ENCODE measurements at regions not wholly inside any gene's neighbourhood (a gene's known extent, or its start where the extent isn't known, plus 50 kb on each side); places are given as distances from the start of the nearest gene placed in this dataset.

DNA sequence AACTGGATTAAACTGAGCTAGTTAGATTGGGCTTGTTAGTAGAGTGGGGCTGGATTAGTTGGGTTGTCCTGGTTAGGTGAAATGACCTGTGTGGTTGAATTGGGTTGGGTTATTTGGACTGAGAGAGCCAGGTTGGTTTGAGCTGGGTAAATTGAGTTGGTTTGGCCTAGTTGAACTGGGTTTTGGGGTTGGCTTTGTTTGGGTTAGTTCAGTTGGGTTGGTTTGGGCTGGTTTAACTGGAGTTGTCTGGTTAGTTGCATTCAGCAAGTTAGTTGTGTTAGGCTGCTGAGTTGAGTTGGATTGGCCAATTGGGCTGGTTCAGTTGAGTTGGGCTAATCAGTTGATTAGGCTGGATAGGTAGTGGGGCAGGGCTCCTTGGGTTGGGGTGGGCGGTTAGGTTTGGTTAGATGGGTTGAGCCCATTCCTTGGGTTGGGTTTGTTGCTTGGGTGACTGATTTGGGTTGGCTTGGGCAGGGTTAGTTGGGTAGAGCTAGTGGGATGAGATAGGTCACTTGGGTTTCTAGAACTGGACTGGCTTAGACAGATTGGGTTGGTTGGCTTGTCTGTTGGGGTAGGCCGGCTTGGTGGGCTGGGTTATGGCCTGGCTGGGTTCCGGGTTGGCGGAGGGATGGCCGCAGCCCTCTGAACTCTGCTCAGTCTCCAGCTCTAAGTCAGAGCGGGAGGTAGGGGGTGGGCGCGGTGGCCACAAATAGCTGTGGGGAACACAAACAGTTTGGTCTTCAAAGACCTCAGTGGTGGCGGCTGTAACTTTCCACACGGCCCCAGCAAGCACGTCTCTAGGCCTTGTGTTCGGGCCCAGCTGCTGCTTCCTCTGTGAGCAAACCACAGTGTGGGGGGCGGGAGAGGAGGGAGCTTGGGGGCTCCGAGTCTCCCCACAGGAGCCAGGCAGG is 67.2 kb upstream of the RUNX3 start:
- TF ChIP-seq POLR2A (IDR thresholded peaks at IDR 0.05; ENCODE audit: extremely low read depth, insufficient read length) (no peak), MYC (IDR thresholded peaks at IDR 0.05; ENCODE audit: low read depth, low read length) (no peak)
- TF ChIP-seq, protein P1, sequence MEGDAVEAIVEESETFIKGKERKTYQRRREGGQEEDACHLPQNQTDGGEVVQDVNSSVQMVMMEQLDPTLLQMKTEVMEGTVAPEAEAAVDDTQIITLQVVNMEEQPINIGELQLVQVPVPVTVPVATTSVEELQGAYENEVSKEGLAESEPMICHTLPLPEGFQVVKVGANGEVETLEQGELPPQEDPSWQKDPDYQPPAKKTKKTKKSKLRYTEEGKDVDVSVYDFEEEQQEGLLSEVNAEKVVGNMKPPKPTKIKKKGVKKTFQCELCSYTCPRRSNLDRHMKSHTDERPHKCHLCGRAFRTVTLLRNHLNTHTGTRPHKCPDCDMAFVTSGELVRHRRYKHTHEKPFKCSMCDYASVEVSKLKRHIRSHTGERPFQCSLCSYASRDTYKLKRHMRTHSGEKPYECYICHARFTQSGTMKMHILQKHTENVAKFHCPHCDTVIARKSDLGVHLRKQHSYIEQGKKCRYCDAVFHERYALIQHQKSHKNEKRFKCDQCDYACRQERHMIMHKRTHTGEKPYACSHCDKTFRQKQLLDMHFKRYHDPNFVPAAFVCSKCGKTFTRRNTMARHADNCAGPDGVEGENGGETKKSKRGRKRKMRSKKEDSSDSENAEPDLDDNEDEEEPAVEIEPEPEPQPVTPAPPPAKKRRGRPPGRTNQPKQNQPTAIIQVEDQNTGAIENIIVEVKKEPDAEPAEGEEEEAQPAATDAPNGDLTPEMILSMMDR (IDR thresholded peaks at IDR 0.05; ENCODE audit: low read depth, low read length) = no peak
- TF ChIP-seq, protein P2, sequence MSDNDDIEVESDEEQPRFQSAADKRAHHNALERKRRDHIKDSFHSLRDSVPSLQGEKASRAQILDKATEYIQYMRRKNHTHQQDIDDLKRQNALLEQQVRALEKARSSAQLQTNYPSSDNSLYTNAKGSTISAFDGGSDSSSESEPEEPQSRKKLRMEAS (IDR thresholded peaks at IDR 0.05; ENCODE audit: low read depth, low read length) = no peak

Measured in NB4 (cell line).